NCI-H187 (cell line): ENCODE measurements at regions not wholly inside any gene's neighbourhood (a gene's known extent, or its start where the extent isn't known, plus 50 kb on each side); places are given as distances from the start of the nearest gene placed in this dataset.
"Not testable (repeated sequence)": the region's sequence is repeated elsewhere in the genome, so short reads cannot be mapped to it uniquely, and the experiment has no call there.

Experiments used
- DNase-seq, 2 experiments: peaks; one replicate each; lab custom pipeline; 2025; lab: John Stamatoyannopoulos, UW

DNA sequence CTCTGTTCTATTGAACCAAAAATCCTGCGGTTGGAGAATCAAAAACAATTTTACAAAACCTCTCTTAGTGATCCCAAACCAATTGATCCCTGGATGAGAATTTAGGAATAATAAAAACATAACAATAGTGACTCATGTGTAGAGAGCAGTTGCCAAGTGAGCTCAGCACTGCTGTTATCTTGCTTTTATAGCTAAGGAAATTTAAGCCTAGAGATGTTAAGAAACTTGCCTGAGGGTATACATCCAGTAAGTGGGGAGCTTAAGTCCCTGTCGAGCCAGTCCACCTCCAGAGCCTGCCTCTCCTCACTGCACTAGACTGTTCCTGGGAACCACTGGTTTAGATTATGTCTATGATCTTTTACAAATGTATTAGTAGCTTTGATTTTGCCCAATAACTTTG lies 358.4 kb upstream of the LMCD1 start:
- no peak for DNase-seq

DNA sequence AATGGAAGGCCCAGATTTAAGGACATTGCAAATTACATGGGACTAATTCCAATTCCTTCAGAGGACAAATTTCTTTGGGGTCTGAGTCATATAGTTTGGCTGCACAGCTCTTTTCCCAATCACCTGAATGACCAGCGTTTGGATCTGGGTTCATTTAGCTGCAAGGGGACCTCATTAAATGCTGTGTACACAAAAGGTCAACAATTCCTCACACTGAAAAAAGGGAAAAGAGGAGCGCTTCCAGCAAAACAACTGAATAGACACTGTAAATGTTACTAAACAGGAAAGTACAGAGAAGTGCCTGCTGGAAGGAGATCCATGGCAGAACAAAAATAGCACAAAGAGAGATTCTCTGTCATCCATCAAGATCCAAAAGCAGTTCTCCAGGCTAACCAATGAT lies 356.0 kb upstream of the LMCD1 start:
- no peak for DNase-seq

DNA sequence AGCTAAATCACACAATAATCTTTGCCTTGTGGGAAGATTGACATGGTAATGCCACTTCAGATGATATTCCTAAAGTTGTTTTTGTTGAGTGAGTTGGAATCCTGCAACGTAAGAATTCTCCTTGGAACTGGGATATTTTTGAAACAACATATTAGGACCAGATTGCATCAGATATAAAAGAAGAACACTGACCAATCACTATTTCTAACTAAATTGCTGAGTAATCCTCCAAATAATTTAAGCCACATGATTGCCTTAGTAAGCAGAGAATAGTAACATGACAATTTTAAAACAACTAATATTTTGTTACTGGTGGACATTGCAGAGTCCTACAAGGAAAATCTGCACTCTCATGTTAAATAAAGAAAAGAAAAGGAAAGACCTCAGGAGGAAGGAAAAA lies 353.9 kb upstream of the LMCD1 start:
- DNase-seq: no peak

DNA sequence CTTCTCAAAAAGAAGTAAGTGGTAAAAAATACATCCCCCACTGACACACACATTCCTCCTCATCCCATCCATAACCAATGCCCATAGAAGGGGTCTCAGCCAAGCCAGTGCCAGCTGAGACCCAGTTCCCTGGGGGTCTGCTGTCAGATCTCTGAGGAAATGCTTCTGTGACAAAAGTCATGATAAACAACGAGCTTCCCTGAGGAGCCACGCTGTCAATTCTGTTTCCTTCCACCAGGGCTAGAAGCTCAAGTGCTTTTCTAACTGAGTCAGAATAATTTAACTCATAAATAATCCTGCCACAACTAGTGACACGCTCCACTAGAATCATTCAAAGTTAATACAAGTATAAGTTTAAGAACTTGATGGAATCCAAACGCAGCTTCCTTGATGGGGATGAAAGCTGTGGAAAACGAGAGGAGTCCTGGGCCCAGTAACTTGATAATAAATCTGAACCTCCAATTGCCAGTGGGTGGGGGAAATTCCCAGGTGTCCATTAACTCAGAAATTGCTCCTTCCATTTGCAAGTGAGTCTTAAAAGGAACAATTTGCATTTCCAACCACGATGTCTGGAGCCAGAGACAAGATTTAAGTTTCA lies 348.7 kb upstream of the LMCD1 start:
- DNase-seq: no peak

DNA sequence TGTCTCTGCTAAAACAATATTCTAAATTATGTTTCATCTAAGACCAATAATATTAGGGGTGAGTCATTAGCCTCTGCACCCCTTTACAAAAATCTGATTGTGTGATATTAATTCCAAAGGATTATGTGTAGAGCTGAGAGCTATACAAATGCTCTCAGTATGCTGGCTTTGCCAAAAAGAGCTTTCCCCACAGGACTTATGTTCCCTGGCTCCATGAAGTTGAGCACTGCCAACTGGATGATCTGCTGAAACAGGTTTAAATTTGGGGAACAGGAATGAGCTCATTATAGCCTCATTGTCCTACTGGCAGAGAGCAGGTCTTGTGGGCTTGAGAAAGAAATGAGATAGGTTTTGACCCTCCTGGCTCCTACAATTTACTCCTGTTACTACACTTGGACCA lies 347.8 kb upstream of the LMCD1 start:
- DNase-seq: no peak

DNA sequence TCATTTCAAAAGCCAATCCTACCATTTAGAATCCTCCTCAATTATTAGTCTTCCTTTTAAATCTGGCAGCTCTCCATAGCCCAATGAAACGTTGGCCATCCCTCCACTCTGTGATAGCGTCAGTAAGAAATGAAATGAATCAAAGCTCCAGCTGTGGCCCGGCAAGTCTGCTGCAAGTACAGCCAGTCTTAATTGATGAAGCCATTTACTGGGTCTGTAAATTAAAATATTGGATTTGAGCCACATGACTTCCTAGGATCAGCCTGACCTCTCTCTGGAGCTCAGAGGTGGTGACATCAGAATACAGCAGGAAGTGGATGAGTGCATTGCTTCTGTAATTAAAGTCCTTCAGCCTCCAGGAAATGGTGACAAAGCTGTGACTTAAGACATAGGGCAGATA lies 347.0 kb upstream of the LMCD1 start:
- DNase-seq: no peak

DNA sequence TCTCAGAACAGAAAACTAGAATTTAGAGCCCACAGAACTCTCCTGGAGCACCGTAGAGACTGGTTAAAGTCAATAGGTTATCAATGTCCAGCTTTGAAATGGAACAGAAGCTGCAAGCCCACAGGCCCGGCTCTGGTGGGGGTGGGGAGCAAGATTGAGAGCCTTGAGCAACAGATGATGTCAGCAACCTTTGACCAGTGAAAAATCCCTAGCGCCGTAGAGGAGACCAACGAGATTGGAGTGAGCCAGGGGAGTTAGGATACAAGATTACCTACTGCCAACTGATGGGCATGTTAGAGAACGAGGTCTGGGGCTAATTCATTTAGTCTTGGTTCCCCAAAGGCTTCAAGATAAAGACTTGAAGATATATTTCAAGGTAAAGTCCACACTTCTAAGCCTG lies 345.5 kb upstream of the LMCD1 start:
- DNase-seq: no peak

DNA sequence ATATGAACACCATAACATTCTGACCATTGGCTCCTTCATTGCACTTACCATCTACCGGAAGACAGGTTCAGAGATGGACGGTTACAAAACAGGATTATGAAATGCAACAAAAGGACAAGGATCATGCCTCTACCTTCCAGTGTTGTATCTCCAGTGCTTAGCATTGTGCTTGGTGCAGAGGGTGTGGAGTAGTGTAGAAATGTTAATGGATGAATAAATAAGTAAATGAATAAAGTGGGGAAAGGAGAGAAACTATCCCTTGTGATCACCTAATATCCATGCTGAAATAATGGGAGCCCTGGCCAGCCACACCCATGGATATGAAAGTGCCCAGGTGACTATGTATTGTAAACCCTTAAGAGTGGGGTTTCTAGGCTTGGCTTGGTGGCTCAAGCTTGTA lies 344.8 kb upstream of the LMCD1 start:
- no peak for DNase-seq

DNA sequence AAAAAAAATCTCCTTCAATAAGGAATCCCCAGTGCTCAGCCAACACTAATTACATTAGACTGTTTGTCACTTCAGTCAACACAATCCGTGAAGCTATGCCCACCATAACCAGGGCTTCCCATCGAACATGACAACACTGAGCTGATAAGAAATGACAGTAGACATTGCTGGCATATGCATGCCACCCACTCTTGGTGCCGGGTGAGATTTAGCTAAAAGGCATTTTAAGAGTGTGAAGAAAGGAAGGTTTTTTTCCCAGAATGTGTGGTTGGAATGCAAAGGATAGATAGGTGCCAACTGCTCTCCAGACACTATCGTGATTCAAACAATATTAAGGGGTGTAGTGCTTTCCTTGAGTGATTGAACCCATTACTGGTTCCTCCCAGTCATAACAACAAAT lies 344.0 kb upstream of the LMCD1 start:
- no peak for DNase-seq

DNA sequence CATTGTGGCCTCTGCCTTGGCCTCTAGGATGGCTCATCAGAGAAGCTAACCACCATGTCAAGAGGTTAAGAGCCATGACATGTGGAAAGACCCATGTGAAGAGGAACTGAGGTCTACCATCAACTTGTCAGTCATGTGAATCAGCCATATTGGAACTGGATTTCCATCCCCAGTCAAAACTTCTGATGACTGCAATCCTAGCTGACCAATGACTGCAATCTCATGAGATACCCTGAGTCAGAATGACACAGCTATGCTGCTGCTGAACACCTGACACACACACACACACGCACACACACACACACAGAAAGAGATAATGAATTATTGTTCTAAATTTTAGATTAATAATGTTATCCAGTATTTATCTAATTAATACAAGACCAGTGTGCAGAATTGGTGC lies 337.5 kb upstream of the LMCD1 start:
- no peak for DNase-seq

DNA sequence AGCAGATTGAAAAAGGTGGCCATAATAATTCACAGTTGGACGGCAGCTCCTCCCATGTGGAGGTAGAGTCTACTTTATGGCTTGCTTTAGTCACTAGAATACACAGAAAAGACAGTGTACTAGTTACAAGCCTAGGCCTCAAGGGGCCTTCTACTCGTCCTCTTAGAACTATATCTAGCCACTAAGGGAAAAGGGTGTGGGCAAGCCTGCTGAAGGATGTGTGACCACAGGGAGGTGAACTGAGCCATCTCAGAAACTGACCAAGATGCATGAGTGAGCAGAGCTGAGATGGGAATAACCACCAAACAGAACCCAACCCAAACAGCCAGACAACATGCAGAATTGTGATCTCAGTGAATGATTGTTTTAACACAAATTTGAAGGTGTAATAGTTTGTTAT lies 335.6 kb upstream of the LMCD1 start:
- DNase-seq: no peak

DNA sequence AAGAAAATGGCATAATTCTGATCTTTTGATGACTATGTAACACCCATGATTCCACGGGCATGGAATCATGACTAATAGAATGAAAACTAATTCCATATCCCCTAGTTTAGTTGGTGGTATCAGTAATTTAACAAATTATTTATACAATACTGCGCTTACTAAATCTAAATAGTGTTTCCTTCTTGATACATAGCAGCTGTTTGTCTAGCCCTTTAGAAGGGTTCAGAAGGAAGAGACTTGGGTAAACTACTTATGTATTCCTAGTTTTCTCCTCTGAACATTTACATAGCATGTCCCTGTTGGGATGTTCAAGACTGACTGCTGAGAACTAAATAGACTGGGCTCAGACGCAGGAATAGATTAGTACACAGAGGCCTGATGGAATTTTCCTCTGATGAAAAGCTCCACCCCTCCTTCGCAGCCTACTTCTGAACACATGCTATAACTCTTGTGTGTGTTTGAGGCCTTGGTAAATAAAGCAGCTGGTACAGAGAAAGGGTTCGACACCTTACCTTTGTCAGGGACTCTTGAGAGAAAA lies 330.6 kb upstream of the LMCD1 start:
- DNase-seq: no peak

DNA sequence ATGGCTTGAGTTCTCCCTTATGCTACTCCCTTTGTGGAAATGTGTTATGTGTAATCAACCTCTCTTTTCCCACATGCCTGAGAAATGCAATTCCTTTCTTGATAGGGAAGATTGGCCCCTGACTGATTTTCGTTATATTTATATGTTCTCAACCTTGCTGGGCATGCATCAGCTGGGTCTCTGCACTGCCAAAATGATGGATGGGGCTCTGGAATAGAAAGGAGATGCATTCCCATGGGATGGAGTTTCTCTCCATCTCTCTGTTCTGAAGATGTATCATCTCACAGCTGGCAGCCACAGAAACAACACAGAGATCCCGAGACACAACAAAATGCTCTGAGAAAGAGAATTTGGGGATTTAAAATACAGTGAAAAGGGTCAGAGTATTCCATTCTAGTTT lies 327.7 kb upstream of the LMCD1 start:
- DNase-seq: no peak

DNA sequence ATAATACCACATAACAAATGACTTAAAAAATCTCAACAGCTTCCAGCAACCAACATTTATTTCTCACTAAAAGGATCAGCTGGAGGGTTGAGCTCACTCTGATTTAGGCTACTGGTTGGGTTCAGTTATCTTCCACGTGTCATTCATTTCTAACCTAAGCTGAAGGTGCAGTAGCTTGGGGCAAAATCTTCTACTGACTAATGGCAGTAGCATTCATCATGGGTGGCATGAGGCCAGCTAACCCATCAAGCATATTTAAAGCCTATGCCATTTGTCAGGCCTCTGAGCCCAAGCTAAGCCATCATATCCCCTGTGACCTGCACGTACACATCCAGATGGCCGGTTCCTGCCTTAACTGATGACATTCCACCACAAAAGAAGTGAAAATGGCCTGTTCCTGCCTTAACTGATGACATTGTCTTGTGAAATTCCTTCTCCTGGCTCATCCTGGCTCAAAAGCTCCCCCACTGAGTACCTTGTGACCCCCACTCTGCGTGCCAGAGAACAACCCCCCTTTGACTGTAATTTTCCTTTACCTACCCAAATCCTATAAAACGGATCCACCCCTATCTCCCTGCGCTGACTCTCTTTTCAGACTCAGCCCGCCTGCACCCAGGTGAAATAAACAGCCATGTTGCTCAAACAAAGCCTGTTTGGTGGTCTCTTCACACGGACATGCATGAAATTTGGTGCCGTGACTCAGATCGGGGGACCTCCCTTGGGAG lies 324.7 kb upstream of the LMCD1 start:
- DNase-seq: not testable (repeated sequence)

DNA sequence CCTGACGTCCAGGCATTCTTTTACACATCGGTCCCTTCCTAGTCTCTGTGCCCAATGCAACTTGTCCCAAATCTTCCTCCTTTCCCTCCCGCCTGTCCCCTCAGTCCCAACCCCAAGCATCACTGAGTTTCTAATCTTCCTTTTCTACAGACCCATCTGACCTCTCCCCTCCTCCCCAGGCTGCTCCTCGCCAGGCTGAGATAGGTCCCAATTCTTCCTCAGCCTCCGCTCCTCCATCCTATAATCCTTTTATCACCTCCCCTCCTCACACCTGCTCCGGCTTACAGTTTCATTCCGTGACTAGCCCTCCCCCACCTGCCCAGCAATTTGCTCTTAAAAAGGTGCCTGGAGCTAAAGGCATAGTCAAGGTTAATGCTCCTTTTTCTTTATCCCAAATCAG lies 323.1 kb upstream of the LMCD1 start:
- DNase-seq: not testable (repeated sequence)

DNA sequence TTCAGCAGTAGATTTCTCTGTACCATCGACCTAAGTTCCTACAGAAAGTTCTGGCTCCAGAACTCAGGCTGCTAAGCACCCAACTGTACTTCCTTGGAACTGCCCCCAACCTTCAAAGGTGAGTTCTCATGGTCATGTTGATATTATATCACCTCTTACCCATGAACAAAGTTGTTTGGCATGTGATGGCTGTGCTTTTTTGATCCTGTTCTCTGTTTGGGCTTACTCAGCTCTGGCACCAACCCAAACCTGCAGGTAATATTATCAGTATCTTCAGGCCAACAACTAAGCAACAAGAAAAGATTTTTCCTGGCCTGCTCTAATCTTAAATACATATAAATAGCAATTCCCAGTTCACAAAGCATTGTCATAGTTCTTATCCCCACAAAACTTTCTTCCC lies 318.7 kb upstream of the LMCD1 start:
- no peak for DNase-seq

DNA sequence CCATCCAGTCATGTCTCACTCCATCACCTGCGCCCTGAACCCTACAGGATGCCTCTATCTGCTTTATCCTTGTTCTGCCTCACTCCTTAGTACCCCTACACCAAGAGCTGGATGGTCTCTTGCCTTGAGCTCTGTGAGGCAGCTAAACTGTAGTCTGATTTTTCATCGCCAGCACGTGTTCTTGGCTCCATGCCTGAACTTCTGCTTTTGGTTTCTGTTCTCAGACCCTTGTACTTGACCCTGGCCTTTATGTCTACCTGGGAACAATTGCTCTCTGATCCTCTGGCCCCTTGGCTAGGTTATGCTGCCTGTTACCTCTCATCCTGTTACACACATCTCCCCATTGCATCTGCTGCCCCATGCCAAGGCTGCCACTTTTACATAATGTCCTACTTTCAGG lies 318.0 kb upstream of the LMCD1 start:
- DNase-seq: no peak

DNA sequence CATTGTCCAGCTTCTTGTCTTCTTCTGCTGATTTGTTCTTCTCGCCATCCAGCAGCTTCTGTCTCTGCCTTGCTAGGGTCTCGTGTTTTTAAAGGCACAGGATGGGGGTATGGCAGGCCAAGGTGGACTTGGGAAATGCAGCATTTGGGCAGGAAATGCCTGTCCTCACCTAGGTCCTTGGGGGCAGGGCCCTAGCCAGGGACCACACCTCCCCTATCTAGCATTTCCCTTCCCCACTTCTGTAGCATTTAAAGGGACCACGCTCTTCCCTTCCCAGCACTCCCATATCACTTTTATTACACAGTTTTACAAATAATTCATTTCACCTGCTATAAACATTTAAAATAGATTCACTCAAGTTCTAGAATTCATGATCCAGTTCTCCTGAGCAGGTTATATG lies 315.4 kb upstream of the LMCD1 start:
- DNase-seq: no peak

DNA sequence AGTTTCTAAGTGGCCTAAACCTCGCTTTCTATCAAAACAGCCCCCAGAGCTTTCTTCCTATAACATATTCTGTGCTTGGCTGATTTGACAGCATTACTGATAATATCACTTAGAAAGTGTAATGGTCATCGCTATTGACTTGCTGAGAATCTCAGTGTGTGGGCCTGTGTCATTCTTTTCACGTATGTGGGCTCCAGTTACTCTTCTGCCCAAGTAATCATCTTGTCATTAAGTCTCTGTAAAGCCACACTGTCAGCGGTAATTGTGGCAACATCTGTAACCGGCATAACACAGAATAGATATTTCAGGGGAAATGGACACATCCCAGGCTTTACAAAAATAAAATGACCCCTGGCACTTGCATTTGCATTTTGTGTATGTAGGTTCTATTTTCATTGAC lies 313.6 kb upstream of the LMCD1 start:
- no peak for DNase-seq

DNA sequence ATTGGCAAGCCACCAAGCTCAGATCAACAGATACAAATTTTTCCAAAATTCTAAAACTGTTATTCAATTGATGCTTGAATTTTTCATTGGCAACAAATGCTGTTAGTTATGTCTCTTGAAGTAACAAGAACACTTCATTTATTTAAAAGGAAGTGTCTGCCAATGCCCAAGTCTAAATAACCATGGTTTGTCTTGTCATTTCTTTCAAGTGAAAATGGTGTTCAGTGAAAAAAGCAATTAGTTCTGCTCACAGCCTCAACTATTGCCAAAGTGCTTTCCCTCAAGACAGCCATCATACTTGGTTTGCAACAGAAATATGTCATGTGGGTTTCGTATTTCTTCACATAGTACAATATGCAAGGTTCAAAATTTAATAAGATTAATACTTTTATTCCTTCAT lies 312.6 kb upstream of the LMCD1 start:
- DNase-seq: no peak

DNA sequence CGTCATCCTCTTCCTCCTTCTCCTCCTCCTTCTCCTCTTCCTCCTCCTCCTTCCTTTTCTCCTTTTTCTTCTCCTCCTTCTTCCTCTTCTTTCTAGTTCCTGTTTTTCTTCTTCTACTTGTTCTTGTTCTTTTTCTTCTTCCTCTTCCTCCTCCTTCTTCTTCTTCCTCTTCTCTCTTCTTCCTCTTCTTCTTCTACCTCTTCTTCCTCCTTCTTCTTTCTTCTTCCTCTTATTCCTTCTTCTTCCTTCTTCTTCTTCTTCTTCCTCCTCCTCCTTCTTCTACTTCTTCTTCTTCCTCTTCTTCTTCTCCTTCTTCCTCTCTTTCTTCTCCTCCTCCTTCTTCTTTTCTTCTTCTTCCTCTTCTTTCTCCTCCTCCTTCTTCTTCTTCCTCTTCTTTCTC lies 310.2 kb upstream of the LMCD1 start:
- DNase-seq: no peak

DNA sequence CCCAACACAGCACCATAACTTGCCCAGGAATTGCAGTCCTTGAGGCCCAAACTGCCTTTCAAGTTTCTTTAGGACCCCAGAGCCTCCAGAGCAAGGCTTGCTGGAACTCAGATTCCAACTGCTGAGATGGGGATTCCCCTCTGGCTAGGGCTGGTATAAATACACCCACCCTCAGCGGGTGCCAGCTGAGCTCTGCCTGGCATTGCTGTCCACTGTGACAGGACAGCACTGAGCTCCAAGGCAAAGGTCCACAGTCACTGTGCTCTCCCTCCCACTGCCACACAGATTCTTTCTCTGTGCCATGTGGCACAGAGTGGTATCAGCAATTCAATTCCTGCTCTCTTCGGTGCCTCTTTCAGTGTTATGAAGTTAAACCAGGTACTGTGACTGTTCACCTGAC lies 304.2 kb upstream of the LMCD1 start:
- no peak for DNase-seq

DNA sequence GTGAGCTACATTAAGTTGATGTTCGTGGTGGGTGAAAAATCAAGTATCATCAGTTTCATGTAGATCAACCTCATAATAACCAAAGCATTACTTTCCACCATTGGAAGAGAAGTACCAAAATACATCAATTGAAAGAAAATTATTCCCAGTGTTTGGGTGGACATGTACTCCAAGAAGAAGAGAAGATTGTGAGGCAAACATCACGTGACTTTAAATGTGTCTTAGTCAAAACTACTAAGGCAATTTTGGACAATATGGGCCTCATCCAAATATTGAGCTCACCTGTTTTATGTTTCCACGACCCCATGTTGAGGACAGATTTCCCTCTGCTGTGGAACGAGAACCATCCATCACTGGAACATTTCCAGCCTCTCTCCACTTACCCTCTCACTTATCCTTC lies 303.0 kb upstream of the LMCD1 start:
- DNase-seq: no peak

DNA sequence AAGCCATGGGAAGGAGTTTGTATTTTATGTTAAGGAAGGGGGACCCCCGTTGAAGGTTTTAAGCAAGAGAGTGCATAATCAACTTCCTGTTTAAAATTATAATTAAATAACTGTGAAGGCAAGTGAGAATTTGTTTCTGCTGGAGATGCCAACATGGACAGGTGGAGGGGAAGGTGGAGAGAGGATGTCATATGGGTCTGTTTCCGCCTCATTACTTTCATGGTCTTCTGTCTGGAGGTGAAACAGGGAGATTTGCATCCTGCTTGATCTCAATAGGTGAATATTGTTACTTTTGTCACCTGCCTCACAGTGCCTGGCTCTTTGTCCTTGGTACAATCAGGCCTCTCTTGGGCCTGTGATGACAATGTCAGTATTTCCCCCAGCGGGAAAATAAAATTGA lies 300.6 kb upstream of the LMCD1 start:
- DNase-seq: no peak
